HG02970 (cell line): ENCODE measurements at regions not wholly inside any gene's neighbourhood (a gene's known extent, or its start where the extent isn't known, plus 50 kb on each side); places are given as distances from the start of the nearest gene placed in this dataset.

Experiments
- ATAC-seq: cut with Tn5 transposase; IDR thresholded peaks from one replicate; pipeline ENCODE4 v1.9.1; 2021; ENCODE audit warnings: mild to moderate bottlenecking, moderate library complexity, moderate number of reproducible peaks; ENCODE audit not compliant: unreplicated experiment, low FRiP score

GRCh38 chr5:58261605-58262004 is 198.3 kb downstream of the PLK2 start:
- ATAC-seq, result no peak

GRCh38 chr5:58260243-58260642 is 199.6 kb downstream of the PLK2 start:
- no peak for ATAC-seq

GRCh38 chr5:58259685-58260152 is 200.2 kb downstream of the PLK2 start:
- ATAC-seq, result no peak

- no peak for ATAC-seq
Measured at GRCh38 chr5:58258984-58259684, 200.8 kb downstream of the PLK2 start.

GRCh38 chr5:58255970-58256369 is 203.9 kb downstream of the PLK2 start:
- no peak for ATAC-seq

GRCh38 chr5:58255386-58255785 is 204.5 kb downstream of the PLK2 start:
- ATAC-seq, result no peak

- ATAC-seq, result no peak
Measured at GRCh38 chr5:58248221-58248620, 211.7 kb downstream of the PLK2 start.

- ATAC-seq, result no peak
Measured at GRCh38 chr5:58246461-58246944, 213.4 kb downstream of the PLK2 start.

- no peak for ATAC-seq
Measured at GRCh38 chr5:58245476-58245840, 214.4 kb downstream of the PLK2 start.

- no peak for ATAC-seq
Measured at GRCh38 chr5:58244819-58245475, 214.9 kb downstream of the PLK2 start.

- ATAC-seq, result no peak
Measured at GRCh38 chr5:58241389-58241788, 218.5 kb downstream of the PLK2 start.

- no peak for ATAC-seq
Measured at GRCh38 chr5:58240322-58240721, 219.6 kb downstream of the PLK2 start.

- ATAC-seq, result no peak
Measured at GRCh38 chr5:58239731-58240130, 220.2 kb downstream of the PLK2 start.

- no peak for ATAC-seq
Measured at GRCh38 chr5:58239045-58239444, 220.8 kb downstream of the PLK2 start.

GRCh38 chr5:58236498-58236897 is 223.4 kb downstream of the PLK2 start:
- no peak for ATAC-seq

- ATAC-seq, result no peak
Measured at GRCh38 chr5:58235299-58235698, 224.6 kb downstream of the PLK2 start.

GRCh38 chr5:58232130-58232529 is 227.8 kb downstream of the PLK2 start:
- ATAC-seq, result no peak

- no peak for ATAC-seq
Measured at GRCh38 chr5:58231041-58231440, 228.8 kb downstream of the PLK2 start.

- ATAC-seq, result no peak
Measured at GRCh38 chr5:58228896-58229295, 231.0 kb downstream of the PLK2 start.

GRCh38 chr5:58227858-58228257 is 232.0 kb downstream of the PLK2 start:
- no peak for ATAC-seq

- ATAC-seq, result no peak
Measured at GRCh38 chr5:58224661-58225060, 235.2 kb downstream of the PLK2 start.

GRCh38 chr5:58224221-58224620 is 235.7 kb downstream of the PLK2 start:
- no peak for ATAC-seq
